B cell (primary cell): ENCODE measurements at regions not wholly inside any gene's neighbourhood (a gene's known extent, or its start where the extent isn't known, plus 50 kb on each side); places are given as distances from the start of the nearest gene placed in this dataset.

Source experiments
- ATAC-seq: fragments of 200-7000 bp; cut with Tn5 transposase; one replicate; pipeline ENCODE4 v1.10.0; 2021; ENCODE audit warnings: low read depth, mild to moderate bottlenecking, moderate number of reproducible peaks, moderate library complexity
- CTCF ChIA-PET: fragments of 350-600 bp; sonication (Branson Sonifier 250); formaldehyde crosslinking; loops from one replicate; lab custom pipeline; 2021; ENCODE audit warnings: antibody characterized with exemption, inconsistent platforms; lab: Charles Lee
- POLR2A ChIA-PET: fragments of 350-600 bp; sonication (Branson Sonifier 250); formaldehyde crosslinking; loops from one replicate; lab custom pipeline; 2021; ENCODE audit warnings: antibody characterized with exemption; lab: Charles Lee
- DNase-seq: peaks from one replicate; pipeline ENCODE4 v3.0.0; 2013
- H2AFZ ChIP-seq: 2 replicates; pipeline ENCODE4 v1.6.1; 2012; ENCODE audit warnings: mild to moderate bottlenecking, low read depth, low read length; ENCODE audit not compliant: insufficient read depth, poor library complexity, severe bottlenecking
- H3K27ac ChIP-seq, 2 donors: 1 replicate in 1 of 2; 2 replicates in 1 of 2; pipeline ENCODE4 v1.5.1; 2012 to 2013; ENCODE audit warnings: low read length in 2 of 2, mild to moderate bottlenecking in 2 of 2, moderate library complexity in 1 of 2
- H3K27me3 ChIP-seq, 4 experiments: fragments of 200-600 bp in 1 of 4; sonication (generic) in 1 of 4; replicated peaks in 1 of 4; 1 replicate in 2 of 4; 2 replicates in 2 of 4; pipeline versions ENCODE4 v1.6.1 to v1.7.0; 2013 to 2016; ENCODE audit warnings: low read length in 3 of 4, mild to moderate bottlenecking in 2 of 4, mixed read lengths in 1 of 4, moderate library complexity in 1 of 4; ENCODE audit not compliant: insufficient read depth in 4 of 4, control insufficient read depth in 3 of 4; ENCODE audit errors: control extremely low read depth in 1 of 4
- H3K36me3 ChIP-seq, 2 experiments: replicated peaks in 1 of 2; 1 replicate in 1 of 2; 2 replicates in 1 of 2; pipeline versions ENCODE4 v1.6.1 to v1.7.1; 2013; ENCODE audit warnings: low read length in 1 of 2; ENCODE audit not compliant: insufficient read depth in 2 of 2, control insufficient read depth in 1 of 2; ENCODE audit errors: control extremely low read depth in 1 of 2, extremely low read depth in 1 of 2
- H3K4me1 ChIP-seq, 2 donors: fragments of 200-600 bp in 1 of 2; sonication (generic) in 1 of 2; 1 replicate in 1 of 2; 2 replicates in 1 of 2; pipeline versions ENCODE4 v1.5.1 to v1.6.1; 2013 to 2017; ENCODE audit warnings: low read length in 2 of 2; ENCODE audit not compliant: control insufficient read depth in 2 of 2, insufficient read depth in 2 of 2
- H3K4me2 ChIP-seq: replicated peaks from 2 replicates; pipeline ENCODE3; 2012; ENCODE audit warnings: mild to moderate bottlenecking, low read depth, low read length; ENCODE audit not compliant: poor library complexity, severe bottlenecking
- H3K4me3 ChIP-seq, 5 experiments: fragments of 200-600 bp in 1 of 5; sonication (generic) in 1 of 5; 1 replicate in 3 of 5; 2 replicates in 2 of 5; pipeline versions ENCODE4 v1.5.1 to v1.7.0; 2011 to 2016; ENCODE audit warnings: low read length in 4 of 5, mild to moderate bottlenecking in 4 of 5, low read depth in 2 of 5, control low read depth in 1 of 5, moderate library complexity in 1 of 5; ENCODE audit not compliant: insufficient read depth in 1 of 5; ENCODE audit errors: control extremely low read depth in 1 of 5, extremely low read depth in 1 of 5
- H3K79me2 ChIP-seq: fragments of 200-600 bp; sonication (generic); one replicate; pipeline ENCODE4 v1.6.0; 2016; ENCODE audit warnings: low read length; ENCODE audit not compliant: control insufficient read depth, insufficient read depth
- H3K9ac ChIP-seq: fragments of 200-600 bp; sonication (generic); 2 replicates; pipeline ENCODE4 v1.6.1; 2017; ENCODE audit warnings: mild to moderate bottlenecking, low read length, moderate library complexity
- H3K9me3 ChIP-seq, 3 donors: one replicate each; pipeline versions ENCODE4 v1.6.1 to v1.7.1; 2013; ENCODE audit warnings: low read length in 2 of 3; ENCODE audit not compliant: control insufficient read depth in 2 of 3, insufficient read depth in 1 of 3; ENCODE audit errors: control extremely low read depth in 1 of 3
- H4K20me1 ChIP-seq: 2 replicates; pipeline ENCODE4 v1.6.0; 2012; ENCODE audit warnings: mild to moderate bottlenecking, low read length; ENCODE audit not compliant: insufficient read depth, control insufficient read depth, poor library complexity, severe bottlenecking
- H3K27ac Mint-ChIP-seq: one replicate; pipeline ENCODE4 v1.8.0; 2021; ENCODE audit warnings: mixed read lengths
- H3K27me3 Mint-ChIP-seq: one replicate; pipeline ENCODE4 v1.8.0; 2021; ENCODE audit warnings: mixed read lengths
- H3K4me1 Mint-ChIP-seq: one replicate; pipeline ENCODE4 v1.8.0; 2021; ENCODE audit warnings: mixed read lengths
- H3K4me3 Mint-ChIP-seq: one replicate; pipeline ENCODE4 v1.8.0; 2021; ENCODE audit warnings: mixed read lengths
- H3K9me3 Mint-ChIP-seq: one replicate; pipeline ENCODE4 v1.8.0; 2022; ENCODE audit warnings: mixed read lengths; ENCODE audit not compliant: insufficient read depth
- CTCF ChIP-seq: fragments of 200-600 bp; IDR thresholded peaks from one replicate; pipeline ENCODE4 v1.8.0; 2022; ENCODE audit warnings: antibody characterized with exemption, mild to moderate bottlenecking
- EZH2 ChIP-seq: IDR thresholded peaks from 2 replicates; pipeline ENCODE4 v1.6.1; 2012; ENCODE audit warnings: borderline replicate concordance, low read depth, mild to moderate bottlenecking, moderate library complexity, low read length; ENCODE audit not compliant: insufficient read depth, poor library complexity, severe bottlenecking
- WGBS: methylation state at CpG from one replicate; pipeline ENCODE4 v1.1.5; 2013; ENCODE audit warnings: missing lambda C conversion rate; ENCODE audit not compliant: insufficient coverage; 5-methylcytosine and 5-hydroxymethylcytosine counted together
- intact Hi-C: fragments of 100-400 bp; cut with micrococcal nuclease; formaldehyde crosslinking; loops from one replicate; pipeline ENCODE4 v1.10.0; 2022

- intact Hi-C loops: no loop called here
- CTCF ChIA-PET: interaction anchor here (0.7 to 1.8 kb wide), 2 partner anchors 13 to 110 kb away, joined by 5 to 7 read pairs; no protein-coding TSS in a partner anchor
- Histone ChIP-seq H3K79me2 (no peaks in the 10 kb centered on the region), H3K4me2 (no peak overlapping the region), H3K4me3 (no peak overlapping the region), H3K27me3 (no peaks in the 10 kb centered on the region), H3K36me3 (no peaks in the 10 kb centered on the region), H4K20me1 (no peaks in the 10 kb centered on the region), H3K9ac (no peak overlapping the region), H3K4me1 (no peaks in the 10 kb centered on the region), H3K27ac (no peak overlapping the region), H2AFZ (no peak overlapping the region), H3K9me3 (peaks cover 0 to 4% (median 0%) of the 10 kb centered on the region in 3 donors)
- no peaks in the 10 kb centered on the region for H3K4me1 Mint-ChIP-seq
- POLR2A ChIA-PET: no interaction called here
- no peak for TF ChIP-seq CTCF
- no peak for TF ChIP-seq EZH2
- 50% methylated on average over 2 of the region's 5 CpGs for WGBS
- no peak overlapping the region for H3K27ac Mint-ChIP-seq
- no peak overlapping the region for H3K4me3 Mint-ChIP-seq
- H3K27me3 Mint-ChIP-seq: peaks cover 17% of the 10 kb centered on the region
- DNase-seq (no peak), ATAC-seq (no peak)
- H3K9me3 Mint-ChIP-seq: no peaks in the 10 kb centered on the region
Observed at GRCh38 chr16:9151597-9151996, 60.2 kb downstream of the HAPSTR1 start.

GRCh38 chr16:9152649-9153501 is 61.4 kb downstream of the HAPSTR1 start:
- Histone ChIP-seq H3K4me2 (no peak overlapping the region), H3K27me3 (peaks cover 0 to 5% (median 0%) of the 10 kb centered on the region in 4 experiments), H2AFZ (no peak overlapping the region), H3K36me3 (no peaks in the 10 kb centered on the region), H3K9ac (no peak overlapping the region), H3K79me2 (no peaks in the 10 kb centered on the region), H3K27ac (no peak overlapping the region), H3K9me3 (peaks cover 0 to 4% (median 0%) of the 10 kb centered on the region in 3 donors), H3K4me3 (no peak overlapping the region), H3K4me1 (no peaks in the 10 kb centered on the region), H4K20me1 (no peaks in the 10 kb centered on the region)
- Mint-ChIP-seq H3K27ac (no peak overlapping the region), H3K4me1 (no peaks in the 10 kb centered on the region), H3K27me3 (peaks cover 23% of the 10 kb centered on the region), H3K4me3 (no peak overlapping the region), H3K9me3 (no peaks in the 10 kb centered on the region)
- intact Hi-C loops: no loop called here
- CTCF ChIA-PET: interaction anchor here (1.8 kb wide), 1 partner anchor 14 kb away, joined by 7 read pairs; no protein-coding TSS in a partner anchor
- no peak for DNase-seq
- POLR2A ChIA-PET: interaction anchor here (0.6 kb wide), 1 partner anchor 89 kb away, joined by 4 read pairs; no protein-coding TSS in a partner anchor
- TF ChIP-seq EZH2: no peak
- TF ChIP-seq CTCF: no peak
- WGBS: 88% methylated on average over 18 of the region's 19 CpGs
- no peak for ATAC-seq
